Thyroid gland (tissue), 4 donors: ENCODE measurements at regions not wholly inside any gene's neighbourhood (a gene's known extent, or its start where the extent isn't known, plus 50 kb on each side); places are given as distances from the start of the nearest gene placed in this dataset.

Experiments
- DNase-seq, 2 donors: peaks; one replicate each; pipeline ENCODE4 v3.0.0-alpha.2; 2019
- H3K27ac ChIP-seq, 3 donors: fragments of 200-600 bp; sonication (generic); 1 replicate in 2 of 3; 2 replicates in 1 of 3; pipeline ENCODE4 v1.5.1; 2016 to 2019; ENCODE audit warnings: mild to moderate bottlenecking in 1 of 3, moderate library complexity in 1 of 3
- H3K27me3 ChIP-seq: fragments of 200-600 bp; sonication (generic); one replicate; pipeline ENCODE4 v1.5.1; 2019
- H3K36me3 ChIP-seq, 2 donors: fragments of 200-600 bp; sonication (generic); one replicate each; pipeline ENCODE4 v1.5.1; 2016 to 2019
- H3K4me1 ChIP-seq, 2 donors: fragments of 200-600 bp; sonication (generic); one replicate each; pipeline ENCODE4 v1.5.1; 2017 to 2019
- H3K4me3 ChIP-seq, 3 donors: fragments of 200-600 bp; sonication (generic); replicated peaks in 1 of 3; 1 replicate in 2 of 3; 2 replicates in 1 of 3; pipeline ENCODE4 v1.5.1; 2016; ENCODE audit warnings: mild to moderate bottlenecking in 1 of 3
- H3K9me3 ChIP-seq: fragments of 200-600 bp; sonication (generic); one replicate; pipeline ENCODE4 v1.5.1; 2017
- POLR2A ChIP-seq, 2 donors: fragments of 450-650 bp; IDR thresholded peaks; one replicate each; pipeline ENCODE4 v1.6.1; 2017; ENCODE audit warnings: antibody characterized with exemption in 2 of 2, mild to moderate bottlenecking in 2 of 2, moderate library complexity in 1 of 2
- WGBS, 2 donors: methylation state at CpG; one replicate each; pipeline ENCODE4 v1.1.5; 2017; 5-methylcytosine and 5-hydroxymethylcytosine counted together
- intact Hi-C: fragments of 100-400 bp; cut with DNase I; formaldehyde crosslinking; loops from one replicate; pipeline ENCODE4 v1.15.1; 2023
- TF ChIP-seq, protein P1 (sequence below), 6 experiments: fragments of 200-600 bp in 3 of 6; fragments of 450-650 bp in 3 of 6; sonication (generic) in 3 of 6; IDR thresholded peaks; one replicate each; pipeline ENCODE4 v1.5.1; 2016 to 2019; ENCODE audit warnings: antibody characterized with exemption in 6 of 6, mild to moderate bottlenecking in 2 of 6, inconsistent platforms in 1 of 6, moderate library complexity in 1 of 6

DNA sequence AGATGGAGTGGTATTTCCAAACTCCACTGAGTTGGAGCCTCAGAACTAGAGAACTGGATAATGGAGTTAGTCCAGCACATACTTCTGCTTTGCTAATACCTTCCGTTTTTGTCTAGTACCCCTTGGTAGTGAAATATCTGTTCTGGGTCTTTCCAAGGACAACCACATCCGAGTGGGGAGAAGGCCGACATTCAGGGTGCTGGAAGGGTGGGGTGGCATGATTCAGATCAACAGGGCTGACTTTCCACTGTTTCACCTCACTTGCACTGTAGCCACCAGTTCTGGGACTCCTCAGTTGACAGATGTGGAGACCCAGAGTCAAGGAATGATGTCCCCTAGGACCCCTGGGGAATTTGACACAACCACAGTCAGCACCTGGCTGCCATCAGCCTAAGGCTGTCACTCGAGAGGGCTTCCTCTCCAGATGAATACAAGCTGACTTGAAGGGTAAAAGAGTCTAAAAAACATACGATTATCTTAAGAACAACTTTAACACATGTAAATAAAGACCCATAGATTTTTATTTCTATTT, 84.8 kb upstream of the HNF1B start:
- TF ChIP-seq, protein P1, sequence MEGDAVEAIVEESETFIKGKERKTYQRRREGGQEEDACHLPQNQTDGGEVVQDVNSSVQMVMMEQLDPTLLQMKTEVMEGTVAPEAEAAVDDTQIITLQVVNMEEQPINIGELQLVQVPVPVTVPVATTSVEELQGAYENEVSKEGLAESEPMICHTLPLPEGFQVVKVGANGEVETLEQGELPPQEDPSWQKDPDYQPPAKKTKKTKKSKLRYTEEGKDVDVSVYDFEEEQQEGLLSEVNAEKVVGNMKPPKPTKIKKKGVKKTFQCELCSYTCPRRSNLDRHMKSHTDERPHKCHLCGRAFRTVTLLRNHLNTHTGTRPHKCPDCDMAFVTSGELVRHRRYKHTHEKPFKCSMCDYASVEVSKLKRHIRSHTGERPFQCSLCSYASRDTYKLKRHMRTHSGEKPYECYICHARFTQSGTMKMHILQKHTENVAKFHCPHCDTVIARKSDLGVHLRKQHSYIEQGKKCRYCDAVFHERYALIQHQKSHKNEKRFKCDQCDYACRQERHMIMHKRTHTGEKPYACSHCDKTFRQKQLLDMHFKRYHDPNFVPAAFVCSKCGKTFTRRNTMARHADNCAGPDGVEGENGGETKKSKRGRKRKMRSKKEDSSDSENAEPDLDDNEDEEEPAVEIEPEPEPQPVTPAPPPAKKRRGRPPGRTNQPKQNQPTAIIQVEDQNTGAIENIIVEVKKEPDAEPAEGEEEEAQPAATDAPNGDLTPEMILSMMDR (IDR thresholded peaks at IDR 0.05), result no peak
- TF ChIP-seq POLR2A (IDR thresholded peaks at IDR 0.05), result no peak
- H3K27me3 ChIP-seq, result no peaks in the 10 kb centered on the region
- DNase-seq, result no peak
- WGBS, 2 donors, result 41 to 49% methylated on average over 5 of the region's 5 CpGs
- H3K27ac ChIP-seq, result peak overlapping the region; percentile 44 to 68 (median 52)
- H3K4me3 ChIP-seq, result no peak overlapping the region
- no peaks in the 10 kb centered on the region for H3K9me3 ChIP-seq
- no peaks in the 10 kb centered on the region for H3K36me3 ChIP-seq
- intact Hi-C loops, result no loop called here
- peaks cover 25 to 26% of the 10 kb centered on the region in 2 donors for H3K4me1 ChIP-seq

DNA sequence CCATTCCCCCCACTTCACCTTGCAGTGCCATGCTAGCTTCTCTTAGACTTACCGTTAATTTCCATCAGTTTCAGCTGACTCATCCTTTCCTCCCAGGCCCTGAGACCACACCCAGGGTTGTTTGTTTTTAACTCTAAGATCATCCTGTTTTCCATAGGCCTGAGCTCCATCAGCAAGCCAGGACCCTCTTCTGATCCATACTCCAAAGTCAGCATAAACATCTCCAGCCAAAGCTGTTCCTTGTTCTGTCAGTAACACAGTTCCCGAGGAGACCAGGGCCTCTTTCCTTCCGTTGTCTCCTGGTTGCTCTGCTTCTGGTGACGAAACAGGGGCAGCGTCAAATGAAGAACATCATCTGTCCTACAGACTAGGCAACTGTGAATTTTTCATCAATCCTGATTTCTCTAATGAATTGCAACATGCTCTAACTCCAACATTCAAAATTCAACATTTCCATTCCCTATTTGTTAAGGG, 83.8 kb upstream of the HNF1B start:
- Histone ChIP-seq H3K36me3 (no peaks in the 10 kb centered on the region), H3K4me3 (no peak overlapping the region), H3K4me1 (peaks cover 25 to 26% of the 10 kb centered on the region in 2 donors), H3K27ac (peak overlapping the region in 1 of 3 donors; percentile 52), H3K27me3 (no peaks in the 10 kb centered on the region), H3K9me3 (no peaks in the 10 kb centered on the region)
- intact Hi-C loops, result no loop called here
- DNase-seq, result no peak
- TF ChIP-seq POLR2A (IDR thresholded peaks at IDR 0.05), result no peak
- TF ChIP-seq, protein P1 (IDR thresholded peaks at IDR 0.05), result no peak
- 67 to 77% methylated on average over 5 of the region's 5 CpGs for WGBS, 2 donors

DNA sequence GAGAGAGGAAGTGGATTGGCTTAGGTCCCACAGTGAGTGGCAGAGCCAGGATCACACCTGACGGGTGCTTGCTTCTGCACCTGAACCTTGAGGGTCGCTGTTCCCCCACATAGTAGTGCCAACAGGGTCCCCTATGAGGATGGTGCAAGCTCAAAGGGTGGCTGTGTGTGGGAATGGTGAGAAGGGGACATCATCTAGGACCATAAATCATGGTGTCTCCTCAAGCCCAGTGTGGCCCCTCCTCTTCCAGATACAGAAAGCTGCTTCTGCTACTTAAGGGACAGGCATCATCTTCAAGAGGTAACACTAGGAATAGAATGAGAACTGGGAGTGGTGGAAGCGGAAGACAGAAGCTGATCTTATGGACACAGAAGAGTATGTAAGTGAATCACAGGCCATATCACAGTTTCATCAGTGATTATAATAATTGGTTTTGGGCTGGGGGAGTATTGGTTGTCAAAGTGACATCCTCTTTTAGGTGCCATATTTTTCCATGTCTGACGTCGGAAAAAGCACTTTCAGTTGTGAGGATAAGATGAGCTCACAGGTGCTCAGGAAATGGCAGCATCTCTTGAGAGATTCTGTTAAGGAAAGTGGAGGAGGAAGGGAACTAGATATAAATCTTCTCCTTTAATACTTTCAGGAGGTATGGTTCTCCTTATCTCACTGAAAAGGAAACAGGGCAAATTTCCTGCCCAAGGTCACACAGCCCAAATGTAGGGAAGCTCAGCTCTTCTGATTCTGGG, 83.2 kb upstream of the HNF1B start:
- DNase-seq, result no peak
- TF ChIP-seq POLR2A (IDR thresholded peaks at IDR 0.05), result no peak
- TF ChIP-seq, protein P1 (IDR thresholded peaks at IDR 0.05), result no peak
- H3K9me3 ChIP-seq, result no peaks in the 10 kb centered on the region
- no peaks in the 10 kb centered on the region for H3K36me3 ChIP-seq
- WGBS, 2 donors, result 82 to 90% methylated on average over 5 of the region's 5 CpGs
- intact Hi-C loops, result no loop called here
- no peaks in the 10 kb centered on the region for H3K27me3 ChIP-seq
- no peak overlapping the region for H3K4me3 ChIP-seq
- peaks cover 25 to 26% of the 10 kb centered on the region in 2 donors for H3K4me1 ChIP-seq
- H3K27ac ChIP-seq, result no peak overlapping the region

DNA sequence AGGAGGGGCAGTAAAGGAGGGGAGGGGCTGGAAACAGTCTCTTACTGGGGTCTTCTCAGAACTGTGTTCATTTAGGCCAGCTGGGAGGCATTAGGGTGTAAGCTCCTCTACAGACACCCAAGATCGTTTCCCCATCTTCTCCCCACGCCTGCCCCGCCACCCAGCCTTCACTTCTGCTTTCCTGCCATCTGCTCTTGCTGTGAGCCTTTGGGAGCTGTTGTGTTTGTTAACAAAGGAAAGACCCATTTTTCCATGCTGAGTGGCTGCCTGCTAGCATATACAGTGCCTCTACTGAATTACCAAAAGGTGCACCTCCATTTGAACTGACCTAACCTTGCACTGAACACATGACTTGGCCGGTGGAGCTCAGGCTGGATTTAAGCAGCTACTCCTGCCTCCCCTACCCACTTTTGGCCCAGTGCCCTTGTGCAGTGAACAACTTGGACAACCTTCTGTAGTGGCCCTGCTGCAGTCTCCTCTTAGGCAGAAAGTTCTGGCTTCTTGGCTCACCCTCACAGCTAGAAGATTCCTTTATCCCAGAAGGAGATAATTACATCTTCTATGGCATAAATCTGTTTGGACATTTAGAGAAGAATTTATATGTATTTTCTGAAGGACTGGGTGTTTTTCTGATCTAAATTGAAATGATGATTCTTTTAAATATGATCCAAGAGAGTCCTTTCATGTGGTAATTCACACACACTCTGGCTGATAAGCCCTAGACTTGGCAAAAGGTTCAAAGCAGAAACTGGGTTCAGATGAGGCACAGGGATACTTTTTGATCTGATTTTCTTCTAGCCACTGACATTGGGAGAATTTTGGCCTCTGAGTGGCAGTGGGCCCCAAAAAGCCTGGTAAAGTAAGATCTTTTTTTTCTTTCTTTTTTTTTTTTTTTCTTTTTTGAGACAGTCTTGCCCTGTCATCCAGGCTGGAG, 81.9 kb upstream of the HNF1B start:
- Histone ChIP-seq H3K9me3 (no peaks in the 10 kb centered on the region), H3K27me3 (no peaks in the 10 kb centered on the region), H3K4me1 (peaks cover 25 to 26% of the 10 kb centered on the region in 2 donors), H3K27ac (no peak overlapping the region), H3K36me3 (no peaks in the 10 kb centered on the region), H3K4me3 (no peak overlapping the region)
- peak; percentile 29 to 46 for DNase-seq
- TF ChIP-seq POLR2A (IDR thresholded peaks at IDR 0.05), result no peak
- TF ChIP-seq, protein P1 (IDR thresholded peaks at IDR 0.05), result no peak
- intact Hi-C loops, result no loop called here
- 78 to 81% methylated on average over 4 of the region's 4 CpGs for whole genome bisulfite sequencing, 2 donors
